ENCODE measurements at regions not wholly inside any gene's neighbourhood (a gene's known extent, or its start where the extent isn't known, plus 50 kb on each side); places are given as distances from the start of the nearest gene placed in this dataset.

GRCh38 chr6:137657351-137657911, 163.2 kb upstream of the OLIG3 start:
- intact Hi-C loops (cut with DNase I; ENCODE audit: low total_unique reads), result no loop called here
- no peak overlapping the region for H3K4me3 ChIP-seq (ENCODE audit: low read depth, poor library complexity, severe bottlenecking)
- WGBS, 2 donors, result 52 to 57% methylated on average over 1 of the region's 1 CpG

DNA sequence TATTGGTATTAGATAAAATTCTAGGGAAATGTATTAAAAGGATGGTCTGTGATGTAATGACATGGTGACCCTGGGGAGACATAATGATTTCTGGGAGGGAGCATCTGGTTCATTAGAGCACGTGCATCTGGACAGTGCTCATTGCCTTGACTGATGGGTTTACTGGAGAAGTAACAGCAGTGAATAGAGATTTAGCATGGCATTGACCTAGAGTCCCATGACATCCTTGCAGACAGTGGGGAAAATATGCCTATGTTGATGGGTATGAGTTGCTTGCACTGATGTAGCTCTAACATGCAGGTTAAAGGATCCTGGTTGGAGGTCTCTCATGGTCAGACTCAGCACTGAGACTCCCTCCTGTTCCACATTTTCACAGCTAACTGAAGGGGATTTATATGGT, 164.1 kb upstream of the OLIG3 start:
- TF ChIP-seq, protein P1, sequence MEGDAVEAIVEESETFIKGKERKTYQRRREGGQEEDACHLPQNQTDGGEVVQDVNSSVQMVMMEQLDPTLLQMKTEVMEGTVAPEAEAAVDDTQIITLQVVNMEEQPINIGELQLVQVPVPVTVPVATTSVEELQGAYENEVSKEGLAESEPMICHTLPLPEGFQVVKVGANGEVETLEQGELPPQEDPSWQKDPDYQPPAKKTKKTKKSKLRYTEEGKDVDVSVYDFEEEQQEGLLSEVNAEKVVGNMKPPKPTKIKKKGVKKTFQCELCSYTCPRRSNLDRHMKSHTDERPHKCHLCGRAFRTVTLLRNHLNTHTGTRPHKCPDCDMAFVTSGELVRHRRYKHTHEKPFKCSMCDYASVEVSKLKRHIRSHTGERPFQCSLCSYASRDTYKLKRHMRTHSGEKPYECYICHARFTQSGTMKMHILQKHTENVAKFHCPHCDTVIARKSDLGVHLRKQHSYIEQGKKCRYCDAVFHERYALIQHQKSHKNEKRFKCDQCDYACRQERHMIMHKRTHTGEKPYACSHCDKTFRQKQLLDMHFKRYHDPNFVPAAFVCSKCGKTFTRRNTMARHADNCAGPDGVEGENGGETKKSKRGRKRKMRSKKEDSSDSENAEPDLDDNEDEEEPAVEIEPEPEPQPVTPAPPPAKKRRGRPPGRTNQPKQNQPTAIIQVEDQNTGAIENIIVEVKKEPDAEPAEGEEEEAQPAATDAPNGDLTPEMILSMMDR (IDR thresholded peaks at IDR 0.05), result no peak
- no peak for TF ChIP-seq POLR2A (IDR thresholded peaks at IDR 0.05)

More at GRCh38 chr6:137657351-137657911, 163.2 kb upstream of the OLIG3 start:
- DNase-seq (ENCODE audit: low spot score in 2 of 2), result no peak
- TF ChIP-seq, protein P1 (IDR thresholded peaks at IDR 0.05), result no peak

DNA sequence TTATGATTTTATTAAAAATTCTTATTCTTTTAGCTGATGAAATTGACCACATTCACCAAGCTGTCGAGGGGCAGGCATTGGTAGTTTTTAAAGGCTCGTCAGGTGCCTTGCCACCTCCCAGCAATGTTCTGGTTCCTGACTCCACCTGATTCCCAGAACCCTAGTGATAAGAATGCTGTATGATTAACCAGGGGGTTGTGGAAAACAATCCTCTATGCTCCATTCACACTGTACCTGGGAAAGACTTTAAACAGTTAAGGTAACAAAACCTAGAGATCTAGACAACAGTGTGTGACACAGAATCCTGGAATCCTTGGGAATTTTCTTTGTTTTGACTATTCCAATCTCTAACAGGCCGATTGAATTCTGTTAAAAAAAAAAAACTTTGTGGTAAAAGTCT, 165.7 kb upstream of the OLIG3 start:
- no peak overlapping the region for H3K4me3 ChIP-seq (ENCODE audit: low read depth, poor library complexity, severe bottlenecking)
- WGBS, 2 donors, result 83 to 84% methylated on average over 3 of the region's 3 CpGs
- TF ChIP-seq, protein P1 (IDR thresholded peaks at IDR 0.05), result no peak
- no peak for TF ChIP-seq POLR2A (IDR thresholded peaks at IDR 0.05)
- DNase-seq (ENCODE audit: low spot score in 2 of 2), result no peak
- intact Hi-C loops (cut with DNase I; ENCODE audit: low total_unique reads), result no loop called here

More for the DNA sequence above, 164.1 kb upstream of the OLIG3 start:
- DNase-seq (ENCODE audit: low spot score in 2 of 2), result no peak
- 64 to 68% methylated on average over 1 of the region's 1 CpG for WGBS, 2 donors
- intact Hi-C loops (cut with DNase I; ENCODE audit: low total_unique reads), result no loop called here
- H3K4me3 ChIP-seq (ENCODE audit: low read depth, poor library complexity, severe bottlenecking), result no peak overlapping the region

- TF ChIP-seq, protein P1 (IDR thresholded peaks at IDR 0.05), result no peak
- no peak for DNase-seq (ENCODE audit: low spot score in 2 of 2)
- no peak overlapping the region for H3K4me3 ChIP-seq (ENCODE audit: low read depth, poor library complexity, severe bottlenecking)
- intact Hi-C loops (cut with DNase I; ENCODE audit: low total_unique reads), result no loop called here
- WGBS, 2 donors, result 86 to 91% methylated on average over 1 of the region's 1 CpG
These were observed 166.1 kb upstream of the OLIG3 start for GRCh38 chr6:137660296-137660731.

DNA sequence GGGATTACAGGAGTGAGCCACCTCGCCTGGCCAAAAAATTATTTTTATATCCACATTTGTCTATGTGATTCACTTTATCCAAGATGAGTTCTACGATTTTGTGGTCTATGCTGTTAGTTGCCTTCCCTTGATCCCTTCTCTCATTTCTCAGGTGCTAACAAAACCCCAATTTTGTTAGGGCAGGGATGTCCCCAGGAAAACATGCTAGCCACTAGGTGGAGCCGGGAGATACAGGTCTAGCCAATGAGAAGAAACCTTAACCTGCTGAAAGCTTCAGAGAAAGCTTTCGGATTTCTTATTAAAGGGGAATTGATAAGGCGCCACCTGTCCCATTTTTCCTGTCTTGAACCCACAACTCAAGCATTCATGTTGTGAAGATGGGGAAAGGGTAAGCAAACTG, 167.4 kb upstream of the OLIG3 start:
- DNase-seq (ENCODE audit: low spot score in 2 of 2), result no peak
- H3K4me3 ChIP-seq (ENCODE audit: low read depth, poor library complexity, severe bottlenecking), result no peak overlapping the region
- WGBS, 2 donors, result 80 to 82% methylated on average over 5 of the region's 5 CpGs
- intact Hi-C loops (cut with DNase I; ENCODE audit: low total_unique reads), result no loop called here
- TF ChIP-seq, protein P1 (IDR thresholded peaks at IDR 0.05), result no peak
- TF ChIP-seq POLR2A (IDR thresholded peaks at IDR 0.05), result no peak

DNA sequence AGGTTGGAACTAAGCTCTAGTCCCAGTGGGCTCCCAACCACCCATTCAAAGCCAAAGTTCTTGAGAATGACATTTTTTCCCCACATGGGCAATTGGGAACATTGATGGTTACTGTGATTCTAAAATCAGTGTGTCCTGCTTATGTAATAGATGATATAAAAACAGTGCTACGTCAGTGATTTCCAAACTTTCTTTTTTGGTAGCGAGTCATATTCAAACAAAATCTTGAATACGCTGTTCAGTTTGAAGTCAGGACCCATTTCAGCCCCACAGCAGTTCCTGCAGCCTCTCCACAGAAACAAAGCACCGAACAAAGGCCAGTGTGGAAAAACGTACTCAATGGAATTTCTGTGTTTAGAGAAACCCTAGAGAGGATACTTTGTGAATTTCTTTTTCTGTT, 170.0 kb upstream of the OLIG3 start:
- TF ChIP-seq, protein P1 (IDR thresholded peaks at IDR 0.05), result no peak
- TF ChIP-seq POLR2A (IDR thresholded peaks at IDR 0.05), result no peak
- no peak overlapping the region for H3K4me3 ChIP-seq (ENCODE audit: low read depth, poor library complexity, severe bottlenecking)
- 83 to 86% methylated on average over 5 of the region's 5 CpGs for WGBS, 2 donors
- intact Hi-C loops (cut with DNase I; ENCODE audit: low total_unique reads), result no loop called here
- DNase-seq (ENCODE audit: low spot score in 2 of 2), result no peak

Data from lower leg skin (tissue), 4 donors.